HG03460 (cell line): ENCODE measurements at regions not wholly inside any gene's neighbourhood (a gene's known extent, or its start where the extent isn't known, plus 50 kb on each side); places are given as distances from the start of the nearest gene placed in this dataset.
"Not testable (repeated sequence)": the region's sequence is repeated elsewhere in the genome, so short reads cannot be mapped to it uniquely, and the experiment has no call there.

Source experiments
- ATAC-seq: cut with Tn5 transposase; IDR thresholded peaks from one replicate; pipeline ENCODE4 v1.9.1; 2021; ENCODE audit not compliant: unreplicated experiment

DNA sequence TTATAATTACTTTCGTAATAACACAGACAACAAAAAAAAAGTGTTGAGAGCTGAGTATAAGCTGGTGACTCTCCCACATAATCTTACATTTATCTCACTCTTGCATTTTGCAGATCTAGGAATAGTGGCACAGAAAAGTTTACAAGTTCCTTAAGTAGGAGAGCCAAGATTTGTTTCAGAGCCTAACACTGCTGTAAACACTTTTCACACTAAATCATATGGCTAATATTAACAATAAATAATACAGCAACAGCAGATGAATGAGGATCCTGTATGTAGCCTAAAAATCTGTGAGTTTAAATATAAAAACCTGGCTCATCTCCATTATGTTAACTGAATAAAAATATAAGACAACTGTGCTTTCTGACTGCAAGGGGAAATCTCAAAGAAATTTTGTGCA, 846.5 kb upstream of the ADAMTS5 start:
- ATAC-seq = no peak

GRCh38 chr21:27812279-27812678, 845.4 kb upstream of the ADAMTS5 start:
- ATAC-seq = no peak

DNA sequence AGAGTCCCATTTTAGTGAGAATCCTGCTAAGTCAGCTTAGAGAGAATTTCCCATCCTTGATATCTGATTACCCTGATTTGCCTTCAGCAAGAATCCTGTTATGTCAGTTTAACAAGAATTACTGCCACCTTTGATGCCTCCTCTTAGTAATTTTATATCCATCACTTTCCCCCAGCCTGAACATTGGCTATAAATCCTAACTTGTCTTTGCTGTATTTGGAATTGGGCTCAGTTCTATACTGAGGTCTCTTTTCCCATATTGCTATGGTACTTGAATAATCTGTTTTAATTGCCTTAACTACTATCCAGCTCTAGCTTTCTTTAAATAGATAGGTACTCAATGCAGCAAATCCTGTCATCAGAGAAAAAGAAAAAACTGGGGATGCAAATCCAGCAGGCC, 842.0 kb upstream of the ADAMTS5 start:
- ATAC-seq = no peak

DNA sequence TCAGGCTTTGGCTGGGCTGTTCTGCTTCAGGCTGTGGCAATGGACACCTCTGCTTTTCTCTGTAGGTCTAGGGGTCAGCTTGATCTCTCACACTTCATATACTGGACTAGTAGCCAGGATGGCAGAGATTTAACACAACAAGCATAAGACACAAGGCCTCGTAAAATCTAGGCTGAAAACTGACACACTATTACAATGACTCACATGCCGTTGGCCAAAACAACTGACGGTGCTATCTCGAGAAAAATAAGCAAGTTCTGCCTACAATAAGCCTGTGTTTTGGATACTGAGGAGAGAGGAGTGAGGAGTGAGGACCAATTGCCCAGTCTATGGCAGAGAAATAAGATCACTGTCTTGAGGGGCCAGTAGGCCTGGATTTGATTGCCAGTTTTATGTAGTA, 840.7 kb upstream of the ADAMTS5 start:
- ATAC-seq = no peak

GRCh38 chr21:27806281-27806680, 839.4 kb upstream of the ADAMTS5 start:
- ATAC-seq = no peak

DNA sequence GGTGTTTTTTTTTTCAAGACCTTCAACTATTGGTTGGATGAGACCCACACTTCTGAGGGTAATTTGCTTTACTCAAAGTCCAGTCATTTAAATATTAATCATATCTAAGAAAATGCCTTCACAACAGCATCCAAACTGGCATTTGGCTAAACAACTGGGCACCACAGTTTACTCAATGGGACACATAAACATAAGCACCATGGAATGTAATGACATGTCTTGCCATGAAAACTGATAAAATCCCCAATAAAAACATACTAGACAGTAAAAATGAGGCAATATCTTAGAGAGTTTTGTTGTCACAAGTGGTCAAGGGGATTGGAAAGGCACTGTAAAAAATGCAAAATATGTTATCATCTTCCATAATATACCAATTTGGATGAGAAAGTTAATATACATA, 838.8 kb upstream of the ADAMTS5 start:
- no peak for ATAC-seq

DNA sequence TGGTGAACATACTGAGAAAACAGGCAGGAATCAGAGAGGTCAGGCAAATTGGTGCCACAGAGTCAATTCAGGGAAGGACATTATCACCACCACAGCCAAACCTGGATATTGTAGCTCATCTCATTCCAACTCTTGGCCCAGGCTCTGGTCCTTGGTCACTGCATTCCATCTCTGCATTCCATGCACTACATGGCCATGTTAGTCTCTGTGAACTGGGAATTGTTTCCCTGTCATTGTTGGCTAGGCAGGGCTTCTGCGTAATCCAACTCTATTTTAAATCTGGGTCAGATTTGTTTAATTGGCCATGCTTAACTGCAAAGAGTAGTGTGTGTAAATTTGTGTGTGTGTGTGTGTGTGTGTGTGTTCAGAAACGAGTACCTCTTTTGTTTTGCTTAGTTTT, 837.6 kb upstream of the ADAMTS5 start:
- no peak for ATAC-seq

DNA sequence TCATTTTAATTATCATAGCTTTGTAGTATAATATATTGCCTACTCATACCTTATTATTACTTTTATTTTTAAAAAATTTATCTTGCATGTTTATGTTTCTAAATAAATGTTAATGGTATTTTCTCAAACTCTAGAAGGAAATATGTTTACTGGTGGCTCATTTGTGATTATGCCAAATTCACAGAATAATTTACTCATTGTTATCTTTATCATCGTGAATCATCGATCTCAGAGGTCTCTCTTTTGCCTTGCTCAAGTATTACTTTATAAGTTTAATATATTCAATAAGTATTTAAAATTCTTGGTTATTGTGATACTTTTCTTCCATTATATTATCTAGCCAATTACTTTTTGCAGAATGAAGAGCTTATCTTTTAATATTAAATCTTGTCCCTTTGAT, 836.7 kb upstream of the ADAMTS5 start:
- no peak for ATAC-seq

DNA sequence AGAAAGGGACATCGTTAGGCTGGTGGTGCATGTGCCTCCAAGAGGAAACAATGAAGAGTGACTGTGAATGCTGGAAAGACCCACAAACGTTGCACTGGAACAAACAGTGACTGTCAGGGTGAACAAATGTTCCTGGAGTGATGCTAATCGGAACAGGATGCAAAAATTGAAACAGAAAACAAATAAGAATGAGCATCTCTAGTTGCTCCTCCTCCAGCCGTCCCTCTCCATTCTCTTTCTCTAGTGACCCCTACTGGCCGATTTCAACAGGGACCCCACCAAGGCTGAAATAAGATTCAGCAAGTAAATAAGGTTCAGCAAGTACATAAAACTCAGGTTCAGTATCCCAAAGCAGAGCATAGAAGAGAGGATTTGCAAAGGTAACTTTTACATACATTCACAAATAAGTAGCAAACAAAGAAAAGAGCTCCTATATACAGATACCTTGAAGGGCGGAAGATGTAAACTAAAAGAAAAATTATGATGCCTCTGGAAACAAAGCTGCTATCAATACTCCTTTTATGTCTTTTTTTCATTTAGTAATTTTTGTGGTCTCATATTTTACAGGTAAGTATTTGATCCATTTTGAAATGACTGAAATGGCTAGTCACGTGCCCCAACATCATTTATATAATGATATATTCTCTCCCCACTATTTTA, 836.1 kb upstream of the ADAMTS5 start:
- ATAC-seq = no peak

DNA sequence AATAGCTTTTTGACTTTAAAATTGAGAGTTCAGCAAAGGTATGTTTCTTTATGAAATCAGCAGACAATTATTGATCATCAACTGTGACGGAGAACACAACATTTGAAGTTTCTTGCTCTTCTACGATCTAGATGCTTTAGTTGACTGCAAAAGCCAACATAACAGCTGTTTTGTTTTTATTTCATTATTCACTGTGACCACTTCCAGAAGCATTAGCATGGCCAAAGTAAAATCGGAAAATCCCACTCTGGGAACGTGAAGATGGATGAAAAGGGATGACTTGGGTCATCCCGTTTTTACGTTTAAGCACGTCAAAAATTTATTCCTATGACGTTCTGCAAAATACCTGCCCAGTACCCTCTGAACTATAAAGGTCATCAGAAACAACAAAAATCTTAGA, 833.0 kb upstream of the ADAMTS5 start:
- ATAC-seq = no peak

DNA sequence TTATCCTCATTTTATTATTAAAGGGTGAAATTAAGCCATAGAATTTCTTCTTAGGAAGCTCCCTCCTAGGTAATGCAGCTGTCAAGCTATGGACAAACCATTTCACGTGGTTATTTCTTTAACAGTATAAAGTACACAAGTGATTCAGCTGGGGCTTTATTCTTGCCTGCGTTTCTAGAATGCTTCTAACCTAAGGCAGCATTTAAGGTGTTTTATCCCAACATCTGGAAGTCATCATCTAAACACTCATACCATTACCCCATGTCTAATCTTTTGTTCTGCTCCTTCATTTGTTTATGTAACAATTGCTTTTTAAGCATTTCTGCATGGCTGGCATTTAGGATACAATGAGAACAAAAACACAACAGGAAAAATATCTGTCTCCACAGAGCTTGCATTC, 829.2 kb upstream of the ADAMTS5 start:
- no peak for ATAC-seq

GRCh38 chr21:27795418-27795817, 828.5 kb upstream of the ADAMTS5 start:
- ATAC-seq = no peak

DNA sequence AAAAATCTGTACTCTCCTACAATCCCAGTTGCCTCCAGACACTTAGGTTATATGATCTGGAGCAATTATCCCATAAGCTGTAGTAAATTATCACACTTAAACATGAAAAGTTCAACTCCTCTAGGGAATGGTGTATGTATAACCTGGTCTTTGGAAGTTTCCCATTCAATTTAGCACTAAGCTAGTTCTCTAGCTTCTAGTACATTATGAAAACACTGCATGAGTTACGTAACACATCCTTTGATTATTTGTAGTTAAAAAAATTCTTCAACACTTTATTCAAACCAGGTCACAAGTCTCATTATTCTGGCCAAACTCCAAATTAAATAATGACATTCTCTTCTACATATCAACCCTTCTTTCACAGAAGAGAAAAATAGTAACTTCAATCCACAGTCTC, 827.0 kb upstream of the ADAMTS5 start:
- ATAC-seq = no peak

- no peak for ATAC-seq
Measured at GRCh38 chr21:27787046-27787445, 820.2 kb upstream of the ADAMTS5 start.

DNA sequence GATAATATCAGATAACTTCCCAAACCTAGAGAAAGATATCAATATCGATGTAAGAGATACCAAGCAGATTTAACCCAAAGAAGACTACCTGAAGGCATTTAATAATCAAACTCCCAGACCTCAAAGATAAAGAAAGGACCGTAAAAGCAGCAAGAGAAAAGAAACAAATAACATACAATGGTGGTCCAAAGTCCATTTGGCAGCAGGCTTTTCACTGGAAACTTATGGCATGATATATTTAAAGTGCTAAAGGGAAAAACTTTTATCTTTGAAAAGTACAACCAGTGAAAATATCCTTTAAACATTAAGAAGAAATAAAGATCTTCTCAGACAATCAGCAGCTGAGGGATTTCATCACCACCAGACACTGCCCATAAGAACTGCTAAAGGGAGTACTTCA, 812.7 kb upstream of the ADAMTS5 start:
- ATAC-seq = no peak

DNA sequence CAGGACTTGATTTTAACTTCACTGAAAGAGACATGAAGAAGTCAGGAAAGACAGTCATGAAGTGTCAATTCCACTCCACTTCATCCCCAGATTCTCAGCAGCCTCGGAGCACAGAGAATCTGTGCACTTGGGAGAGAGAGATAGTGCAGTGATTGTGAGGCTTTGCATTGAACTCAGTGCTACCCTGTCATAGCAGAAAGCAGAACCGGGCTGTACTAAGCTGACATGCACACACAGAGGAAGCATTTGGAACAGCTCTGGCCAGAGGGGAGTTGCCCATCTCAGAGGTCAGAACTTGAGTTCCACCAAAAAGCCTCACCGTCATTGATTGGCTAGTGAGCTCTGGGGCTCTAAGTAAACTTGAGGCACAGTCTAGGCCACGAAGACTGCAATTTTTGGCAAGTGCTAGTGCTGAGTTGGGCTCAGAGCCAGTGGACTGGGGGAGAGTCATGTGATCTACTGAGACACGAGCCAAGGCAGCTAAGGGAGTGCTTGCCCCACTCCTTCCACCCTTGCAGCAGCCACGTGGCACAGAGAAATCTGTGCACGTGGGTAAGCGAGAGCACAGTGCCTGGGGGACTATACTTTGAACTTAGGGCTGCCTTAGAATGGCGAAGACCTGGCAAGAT, 810.2 kb upstream of the ADAMTS5 start:
- ATAC-seq = no peak

GRCh38 chr21:27772816-27773215, 805.9 kb upstream of the ADAMTS5 start:
- no peak for ATAC-seq

- ATAC-seq = no peak
Measured at GRCh38 chr21:27771938-27772483, 805.1 kb upstream of the ADAMTS5 start.

GRCh38 chr21:27769763-27770162, 802.9 kb upstream of the ADAMTS5 start:
- ATAC-seq = no peak

- not testable (repeated sequence) for ATAC-seq
Measured at GRCh38 chr21:27768046-27768637, 801.3 kb upstream of the ADAMTS5 start.

GRCh38 chr21:27764056-27764455, 797.2 kb upstream of the ADAMTS5 start:
- no peak for ATAC-seq

DNA sequence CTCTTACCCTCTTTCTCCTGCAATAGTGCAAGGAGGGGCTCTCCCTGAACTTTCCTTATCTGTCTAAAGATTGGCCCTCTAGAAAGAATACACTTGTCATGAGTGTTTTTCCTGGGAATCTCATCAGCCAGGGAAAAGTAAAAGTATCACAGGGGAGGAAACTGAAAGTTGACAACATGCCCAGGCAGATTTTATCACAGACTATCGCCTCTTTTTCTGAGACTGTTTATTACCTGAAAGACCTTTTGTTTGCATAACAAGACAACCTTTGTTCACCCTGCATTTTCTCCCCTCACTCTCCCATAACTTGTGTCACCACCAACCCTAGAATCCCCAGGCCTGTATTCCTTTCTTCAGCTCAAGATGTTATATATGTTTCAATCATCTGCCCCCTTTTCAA, 794.7 kb upstream of the ADAMTS5 start:
- no peak for ATAC-seq
